HepG2 (cell line): ENCODE measurements at regions not wholly inside any gene's neighbourhood (a gene's known extent, or its start where the extent isn't known, plus 50 kb on each side); places are given as distances from the start of the nearest gene placed in this dataset.

Experiments used
- ATF7-NPFF ChIP-seq: sonication (generic); formaldehyde crosslinking; IDR thresholded peaks from 2 replicates; pipeline ENCODE4 v1.8.1; 2023; ENCODE audit warnings: mild to moderate bottlenecking, low read depth, missing genetic modification reagents, moderate library complexity
- FOXA1 ChIP-seq, 2 experiments: fragments of 450-650 bp in 1 of 2; sonication (generic) in 1 of 2; formaldehyde crosslinking in 1 of 2; IDR thresholded peaks; 2 replicates each; pipeline versions ENCODE4 v1.4.0 to v1.6.1; 2016 to 2020; ENCODE audit warnings: missing genetic modification reagents in 1 of 2
- FOXK1 ChIP-seq: sonication (generic); formaldehyde crosslinking; IDR thresholded peaks from 2 replicates; pipeline ENCODE4 v1.4.0; 2020; ENCODE audit warnings: low read depth, missing genetic modification reagents, borderline replicate concordance
- HNF1A ChIP-seq, 2 experiments: sonication (generic) in 1 of 2; formaldehyde crosslinking in 1 of 2; IDR thresholded peaks; 2 replicates each; pipeline versions ENCODE4 v1.4.0 to v1.6.1; 2016 to 2020; ENCODE audit warnings: borderline replicate concordance in 1 of 2, low read depth in 1 of 2, mild to moderate bottlenecking in 1 of 2, missing genetic modification reagents in 1 of 2
- HNF4G ChIP-seq, 2 experiments: sonication (generic) in 1 of 2; formaldehyde crosslinking in 1 of 2; IDR thresholded peaks; 2 replicates each; pipeline versions ENCODE4 v1.4.0 to v1.6.1; 2011 to 2020; ENCODE audit warnings: borderline replicate concordance in 2 of 2, low read depth in 2 of 2, mild to moderate bottlenecking in 2 of 2, low read length in 1 of 2, missing genetic modification reagents in 1 of 2, moderate library complexity in 1 of 2
- HNRNPK ChIP-seq: fragments of 200-400 bp; formaldehyde crosslinking; IDR thresholded peaks from 2 replicates; pipeline ENCODE4 v1.6.1; 2018; ENCODE audit warnings: low read length, low read depth, moderate library complexity, mild to moderate bottlenecking; ENCODE audit not compliant: poor library complexity, severe bottlenecking
- HOXD1 ChIP-seq: sonication (generic); formaldehyde crosslinking; IDR thresholded peaks from 2 replicates; pipeline ENCODE4 v1.5.0; 2020; ENCODE audit warnings: missing genetic modification reagents
- JDP2 ChIP-seq: sonication (generic); formaldehyde crosslinking; IDR thresholded peaks from 2 replicates; pipeline ENCODE4 v1.8.1; 2022; ENCODE audit warnings: missing genetic modification reagents, borderline replicate concordance
- KAT8 ChIP-seq: IDR thresholded peaks from 2 replicates; pipeline ENCODE4 v1.6.1; 2016; ENCODE audit warnings: missing genetic modification reagents, missing compliant biosample characterization
- PHF21A ChIP-seq: sonication (generic); formaldehyde crosslinking; IDR thresholded peaks from 2 replicates; pipeline ENCODE4 v1.5.0; 2020; ENCODE audit warnings: mild to moderate bottlenecking, missing genetic modification reagents
- PTBP1 ChIP-seq: fragments of 200-400 bp; formaldehyde crosslinking; IDR thresholded peaks from 2 replicates; pipeline ENCODE4 v1.6.1; 2018; ENCODE audit warnings: low read length, low read depth; ENCODE audit not compliant: poor library complexity, severe bottlenecking
- RNF2 ChIP-seq: fragments of 450-650 bp; conservative IDR thresholded peaks from 2 replicates; pipeline ENCODE4 v1.6.1; 2016; ENCODE audit warnings: low read depth
- SOX6 ChIP-seq, 2 experiments: fragments of 450-650 bp in 1 of 2; sonication (generic) in 1 of 2; formaldehyde crosslinking in 1 of 2; IDR thresholded peaks; 2 replicates each; pipeline versions ENCODE4 v1.4.0 to v1.6.1; 2017 to 2020; ENCODE audit warnings: antibody characterized with exemption in 1 of 2, mild to moderate bottlenecking in 1 of 2, missing genetic modification reagents in 1 of 2
- TBX3 ChIP-seq: fragments of 450-650 bp; IDR thresholded peaks from 2 replicates; pipeline ENCODE4 v1.6.1; 2017; ENCODE audit warnings: antibody characterized with exemption, mild to moderate bottlenecking, inconsistent platforms, borderline replicate concordance
- TRIM24 ChIP-seq: sonication (generic); formaldehyde crosslinking; IDR thresholded peaks from 2 replicates; pipeline ENCODE4 v1.8.0; 2022; ENCODE audit warnings: mild to moderate bottlenecking, missing genetic modification reagents
- WIZ ChIP-seq: sonication (generic); formaldehyde crosslinking; IDR thresholded peaks from 2 replicates; pipeline ENCODE4 v1.5.1; 2020; ENCODE audit warnings: mild to moderate bottlenecking, missing genetic modification reagents
- ZBTB1 ChIP-seq: sonication (generic); formaldehyde crosslinking; IDR thresholded peaks from 2 replicates; pipeline ENCODE4 v1.4.0; 2020; ENCODE audit warnings: missing genetic modification reagents, borderline replicate concordance
- ZNF326 ChIP-seq: sonication (generic); formaldehyde crosslinking; IDR thresholded peaks from 2 replicates; pipeline ENCODE4 v1.4.0; 2020; ENCODE audit warnings: missing genetic modification reagents, borderline replicate concordance
- ZNF484 ChIP-seq: sonication (generic); formaldehyde crosslinking; IDR thresholded peaks from 2 replicates; pipeline ENCODE4 v1.5.1; 2020; ENCODE audit warnings: mild to moderate bottlenecking, low read depth, missing genetic modification reagents, borderline replicate concordance
- ZNF605 ChIP-seq: sonication (generic); formaldehyde crosslinking; IDR thresholded peaks from 2 replicates; pipeline ENCODE4 v1.8.0; 2022; ENCODE audit warnings: mild to moderate bottlenecking, missing genetic modification reagents
- ZNF660 ChIP-seq: sonication (generic); formaldehyde crosslinking; IDR thresholded peaks from 2 replicates; pipeline ENCODE4 v1.5.1; 2020; ENCODE audit warnings: mild to moderate bottlenecking, low read depth, missing genetic modification reagents, borderline replicate concordance
- ZNF891 ChIP-seq: sonication (generic); formaldehyde crosslinking; IDR thresholded peaks from 2 replicates; pipeline ENCODE4 v1.5.0; 2020; ENCODE audit warnings: mild to moderate bottlenecking, missing genetic modification reagents
- ZSCAN21 ChIP-seq: sonication (generic); formaldehyde crosslinking; IDR thresholded peaks from 2 replicates; pipeline ENCODE4 v1.8.0; 2022; ENCODE audit warnings: mild to moderate bottlenecking, missing genetic modification reagents, moderate library complexity, borderline replicate concordance
- TF ChIP-seq, protein P1 (sequence below): sonication (generic); formaldehyde crosslinking; IDR thresholded peaks from 2 replicates; pipeline ENCODE4 v1.8.0; 2022; ENCODE audit warnings: missing genetic modification reagents, mild to moderate bottlenecking, borderline replicate concordance

DNA sequence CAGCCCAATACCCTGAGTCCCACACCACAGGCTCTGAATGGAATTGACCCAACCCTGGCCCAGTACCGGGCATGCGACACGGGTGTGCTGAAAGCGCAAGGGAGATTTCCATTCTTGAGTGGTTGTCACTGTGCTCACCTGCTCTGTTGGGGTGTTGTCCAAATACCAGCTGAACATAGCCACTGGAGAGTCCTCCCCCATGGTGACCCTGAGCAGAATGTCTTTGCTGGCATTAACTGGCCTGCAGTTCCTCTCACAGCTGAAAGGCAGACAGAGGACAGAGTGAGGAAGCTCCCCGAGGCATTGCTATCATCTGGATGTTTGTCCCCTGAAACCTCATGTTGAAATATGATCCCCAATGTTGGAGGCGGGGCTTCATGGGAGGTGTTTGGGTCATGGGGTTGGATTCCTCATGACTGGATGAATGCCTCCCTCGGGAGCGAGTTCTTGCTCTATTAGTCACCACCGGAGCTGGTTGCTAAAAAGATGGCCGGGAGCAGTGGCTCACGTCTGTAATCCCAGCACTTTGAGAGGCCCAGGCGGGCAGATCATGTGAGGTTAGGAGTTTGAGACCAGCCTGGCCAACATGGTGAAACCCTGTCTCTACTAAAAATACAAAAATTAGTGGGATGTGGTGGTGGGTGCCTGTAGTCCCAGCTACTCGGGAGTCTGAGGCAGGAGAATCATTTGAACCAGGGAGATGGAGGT is 57.3 kb upstream of the BCO1 start (continued):
- TF ChIP-seq TBX3 (peak; percentile 67; the same call in 1 of the 2 replicates), ZSCAN21 (CRISPR knock-in tag) (no peak), HNRNPK (no peak), HNF1A (IDR thresholded peaks at IDR 0.05; ENCODE audit: low read depth) (no peak), HNF1A (CRISPR knock-in tag; IDR thresholded peaks at IDR 0.05; ENCODE audit: borderline replicate concordance) (no peak), FOXK1 (CRISPR knock-in tag) (peak; percentile 59; the same call in 1 of the 2 replicates), KAT8 (peak; percentile 73), SOX6 (IDR thresholded peaks at IDR 0.05) (no peak), SOX6 (CRISPR knock-in tag; IDR thresholded peaks at IDR 0.05) (peak; percentile 71), PTBP1 (no peak), PHF21A (CRISPR knock-in tag) (no peak), HOXD1 (CRISPR knock-in tag) (no peak), ZNF484 (CRISPR knock-in tag) (no peak), ZBTB1 (no peak), WIZ (CRISPR knock-in tag) (no peak), JDP2 (CRISPR knock-in tag) (no peak), HNF4G (IDR thresholded peaks at IDR 0.05; ENCODE audit: borderline replicate concordance, low read depth, low read length) (no peak), HNF4G (CRISPR knock-in tag; IDR thresholded peaks at IDR 0.05; ENCODE audit: borderline replicate concordance, low read depth) (no peak), FOXA1 (IDR thresholded peaks at IDR 0.05) (no peak), FOXA1 (CRISPR knock-in tag; IDR thresholded peaks at IDR 0.05) (no peak), RNF2 (peak; percentile 42; the same call in 1 of the 2 replicates), TRIM24 (no peak), ZNF891 (CRISPR knock-in tag) (peak; percentile 26; the same call in 1 of the 2 replicates), ZNF605 (peak; percentile 84), ATF7-NPFF (CRISPR knock-in tag) (no peak), ZNF660 (CRISPR knock-in tag) (no peak), ZNF326 (CRISPR knock-in tag) (no peak)
- TF ChIP-seq, protein P1, sequence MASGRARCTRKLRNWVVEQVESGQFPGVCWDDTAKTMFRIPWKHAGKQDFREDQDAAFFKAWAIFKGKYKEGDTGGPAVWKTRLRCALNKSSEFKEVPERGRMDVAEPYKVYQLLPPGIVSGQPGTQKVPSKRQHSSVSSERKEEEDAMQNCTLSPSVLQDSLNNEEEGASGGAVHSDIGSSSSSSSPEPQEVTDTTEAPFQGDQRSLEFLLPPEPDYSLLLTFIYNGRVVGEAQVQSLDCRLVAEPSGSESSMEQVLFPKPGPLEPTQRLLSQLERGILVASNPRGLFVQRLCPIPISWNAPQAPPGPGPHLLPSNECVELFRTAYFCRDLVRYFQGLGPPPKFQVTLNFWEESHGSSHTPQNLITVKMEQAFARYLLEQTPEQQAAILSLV (CRISPR knock-in tag) = no peak
